ENCODE measurements at regions not wholly inside any gene's neighbourhood (a gene's known extent, or its start where the extent isn't known, plus 50 kb on each side); places are given as distances from the start of the nearest gene placed in this dataset.

DNA sequence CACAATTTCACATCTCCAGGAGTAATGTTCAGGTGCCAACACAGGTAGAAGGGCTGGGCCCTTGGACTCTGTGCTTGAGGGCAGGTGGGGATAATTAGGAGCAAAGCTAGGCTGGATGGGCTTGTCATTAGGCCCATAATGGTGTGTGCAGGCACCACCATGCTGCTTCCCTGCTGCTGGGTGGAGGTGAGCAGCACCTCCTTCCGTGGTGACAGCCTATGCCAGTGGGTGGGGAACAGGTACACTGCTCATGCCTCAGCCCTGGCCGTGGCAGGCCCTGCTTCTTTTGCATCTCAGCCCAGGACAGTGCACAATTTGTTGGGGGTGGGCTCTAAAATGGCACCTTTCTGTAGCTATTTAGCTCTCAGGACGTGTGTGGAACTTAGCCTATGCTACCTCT, 955.5 kb downstream of the TMTC2 start:
- Histone ChIP-seq H3K9me3 (no peaks in the 10 kb centered on the region), H3K4me3 (no peak overlapping the region), H3K27me3 (no peaks in the 10 kb centered on the region), H3K36me3 (ENCODE audit: low read depth, missing control alignments) (no peaks in the 10 kb centered on the region), H3K4me1 (no peaks in the 10 kb centered on the region), H3K27ac (no peak overlapping the region)
- DNase-seq, result no peak
- 50 to 93% methylated on average over 1 to 3 of the region's 3 CpGs for WGBS, 2 donors
- no peak for TF ChIP-seq POLR2A (IDR thresholded peaks at IDR 0.05)
- TF ChIP-seq, protein P1, sequence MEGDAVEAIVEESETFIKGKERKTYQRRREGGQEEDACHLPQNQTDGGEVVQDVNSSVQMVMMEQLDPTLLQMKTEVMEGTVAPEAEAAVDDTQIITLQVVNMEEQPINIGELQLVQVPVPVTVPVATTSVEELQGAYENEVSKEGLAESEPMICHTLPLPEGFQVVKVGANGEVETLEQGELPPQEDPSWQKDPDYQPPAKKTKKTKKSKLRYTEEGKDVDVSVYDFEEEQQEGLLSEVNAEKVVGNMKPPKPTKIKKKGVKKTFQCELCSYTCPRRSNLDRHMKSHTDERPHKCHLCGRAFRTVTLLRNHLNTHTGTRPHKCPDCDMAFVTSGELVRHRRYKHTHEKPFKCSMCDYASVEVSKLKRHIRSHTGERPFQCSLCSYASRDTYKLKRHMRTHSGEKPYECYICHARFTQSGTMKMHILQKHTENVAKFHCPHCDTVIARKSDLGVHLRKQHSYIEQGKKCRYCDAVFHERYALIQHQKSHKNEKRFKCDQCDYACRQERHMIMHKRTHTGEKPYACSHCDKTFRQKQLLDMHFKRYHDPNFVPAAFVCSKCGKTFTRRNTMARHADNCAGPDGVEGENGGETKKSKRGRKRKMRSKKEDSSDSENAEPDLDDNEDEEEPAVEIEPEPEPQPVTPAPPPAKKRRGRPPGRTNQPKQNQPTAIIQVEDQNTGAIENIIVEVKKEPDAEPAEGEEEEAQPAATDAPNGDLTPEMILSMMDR (IDR thresholded peaks at IDR 0.05), result no peak
- intact Hi-C loops (cut with DNase I; ENCODE audit: low total_unique reads), result no loop called here

DNA sequence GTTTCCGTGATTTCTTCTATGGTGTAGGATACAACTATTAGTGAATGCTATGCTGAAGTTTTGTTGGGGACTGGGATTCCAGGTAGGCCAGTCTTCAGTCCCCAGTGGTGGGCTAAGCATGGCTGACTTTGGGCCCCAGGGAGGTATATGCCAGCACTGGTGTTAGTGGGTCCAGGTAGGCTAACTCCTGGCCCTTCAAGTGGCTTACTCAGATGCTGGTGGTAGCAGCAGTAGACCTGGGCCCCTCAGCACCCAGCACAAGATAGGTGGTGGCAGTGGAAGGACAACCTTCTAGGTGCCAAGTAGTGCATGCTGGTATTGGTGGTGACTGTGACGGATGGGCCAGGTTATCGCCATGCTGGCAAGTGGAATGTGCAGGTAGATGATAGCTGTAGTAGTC, 955.1 kb downstream of the TMTC2 start:
- TF ChIP-seq, protein P1 (IDR thresholded peaks at IDR 0.05), result no peak
- TF ChIP-seq POLR2A (IDR thresholded peaks at IDR 0.05), result no peak
- Histone ChIP-seq H3K4me3 (no peak overlapping the region), H3K4me1 (no peaks in the 10 kb centered on the region), H3K27me3 (no peaks in the 10 kb centered on the region), H3K36me3 (ENCODE audit: low read depth, missing control alignments) (no peaks in the 10 kb centered on the region), H3K9me3 (no peaks in the 10 kb centered on the region), H3K27ac (no peak overlapping the region)
- 68 to 94% methylated on average over 3 of the region's 3 CpGs for WGBS, 2 donors
- no peak for DNase-seq
- intact Hi-C loops (cut with DNase I; ENCODE audit: low total_unique reads), result no loop called here

DNA sequence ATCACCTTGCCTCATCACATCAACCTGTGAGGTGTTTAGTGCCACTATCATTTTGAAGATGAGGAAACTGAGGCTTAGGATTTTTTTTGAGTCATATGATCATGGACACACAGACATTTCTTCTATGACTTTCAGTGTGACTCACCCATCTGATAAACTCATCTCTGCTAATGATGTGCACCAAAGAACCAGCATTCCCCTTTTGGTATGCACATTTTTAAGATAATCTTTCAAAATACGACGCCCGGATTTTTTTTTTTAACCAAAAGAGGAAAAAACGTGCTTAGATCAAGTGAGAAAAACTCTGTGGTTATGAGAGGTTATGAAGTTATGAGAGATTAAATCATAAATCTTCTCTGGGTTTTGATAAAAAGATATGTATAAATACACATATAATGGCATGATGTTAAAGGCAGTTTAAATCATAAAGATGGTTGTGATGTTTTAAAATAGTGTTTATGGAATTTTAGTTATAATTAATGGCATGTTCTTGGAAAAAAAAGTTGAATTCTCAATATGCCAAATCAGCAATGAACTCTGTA, 948.1 kb downstream of the TMTC2 start:
- 52% methylated on average over 4 of the region's 4 CpGs for WGBS, 2 donors
- intact Hi-C loops (cut with DNase I; ENCODE audit: low total_unique reads), result no loop called here
- no peaks in the 10 kb centered on the region for H3K9me3 ChIP-seq
- no peak for DNase-seq
- no peaks in the 10 kb centered on the region for H3K4me1 ChIP-seq
- H3K27me3 ChIP-seq, result no peaks in the 10 kb centered on the region
- H3K36me3 ChIP-seq (ENCODE audit: low read depth, missing control alignments), result no peaks in the 10 kb centered on the region
- no peak overlapping the region for H3K4me3 ChIP-seq
- H3K27ac ChIP-seq, result no peak overlapping the region
- TF ChIP-seq POLR2A (IDR thresholded peaks at IDR 0.05), result no peak
- TF ChIP-seq, protein P1 (IDR thresholded peaks at IDR 0.05), result no peak

DNA sequence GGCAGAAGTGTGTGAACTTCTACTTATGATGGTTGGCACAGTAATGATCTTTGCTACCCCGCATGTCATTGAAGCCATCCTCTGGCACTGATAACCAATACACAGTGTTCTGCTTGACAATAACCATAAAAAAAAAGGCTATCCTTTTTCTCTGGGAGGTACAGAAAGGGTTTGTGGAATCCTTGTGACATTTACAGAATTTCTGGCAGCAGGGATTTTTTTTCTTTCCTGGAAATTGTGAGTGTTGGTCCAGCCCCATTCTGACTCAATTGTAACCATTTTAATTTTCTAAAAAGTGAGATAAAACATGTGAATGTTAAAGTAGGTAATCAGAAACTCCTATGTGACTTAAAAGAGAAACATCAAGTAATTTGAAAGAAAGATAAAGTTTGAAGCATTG, 943.8 kb downstream of the TMTC2 start:
- intact Hi-C loops (cut with DNase I; ENCODE audit: low total_unique reads), result no loop called here
- H3K9me3 ChIP-seq, result no peaks in the 10 kb centered on the region
- H3K4me3 ChIP-seq, result no peak overlapping the region
- no peak overlapping the region for H3K27ac ChIP-seq
- no peaks in the 10 kb centered on the region for H3K27me3 ChIP-seq
- DNase-seq, result no peak
- H3K36me3 ChIP-seq (ENCODE audit: low read depth, missing control alignments), result no peaks in the 10 kb centered on the region
- H3K4me1 ChIP-seq, result no peaks in the 10 kb centered on the region
- WGBS, 2 donors, result 52 to 61% methylated on average over 1 of the region's 1 CpG
- TF ChIP-seq POLR2A (IDR thresholded peaks at IDR 0.05), result no peak
- TF ChIP-seq, protein P1 (IDR thresholded peaks at IDR 0.05), result no peak

DNA sequence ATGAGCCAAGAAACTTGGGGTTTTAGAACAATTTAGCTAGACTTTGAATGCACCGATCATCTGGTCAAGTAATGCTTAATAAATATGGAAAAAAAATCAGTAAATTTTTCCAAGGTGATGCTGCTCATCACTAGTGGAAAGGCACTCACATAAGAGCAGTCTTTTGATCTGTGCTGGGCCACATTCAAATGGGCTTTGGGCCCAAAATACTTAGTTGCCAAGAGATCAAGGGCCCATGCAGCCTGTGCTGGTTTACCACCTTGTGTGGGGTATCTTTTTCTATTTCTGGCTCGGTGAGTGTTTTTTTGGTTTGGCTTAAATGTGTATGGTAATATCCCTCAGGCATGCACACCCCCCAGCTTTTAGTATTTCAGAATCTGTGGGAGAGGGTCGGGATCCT, 943.2 kb downstream of the TMTC2 start:
- H3K27me3 ChIP-seq, result no peaks in the 10 kb centered on the region
- H3K9me3 ChIP-seq, result no peaks in the 10 kb centered on the region
- TF ChIP-seq, protein P1 (IDR thresholded peaks at IDR 0.05), result no peak
- TF ChIP-seq POLR2A (IDR thresholded peaks at IDR 0.05), result no peak
- no peak overlapping the region for H3K27ac ChIP-seq
- no peaks in the 10 kb centered on the region for H3K36me3 ChIP-seq (ENCODE audit: low read depth, missing control alignments)
- WGBS, 2 donors, result 72 to 80% methylated on average over 3 of the region's 3 CpGs
- no peaks in the 10 kb centered on the region for H3K4me1 ChIP-seq
- intact Hi-C loops (cut with DNase I; ENCODE audit: low total_unique reads), result no loop called here
- H3K4me3 ChIP-seq, result no peak overlapping the region
- DNase-seq, result no peak
